ENCODE measurements at regions not wholly inside any gene's neighbourhood (a gene's known extent, or its start where the extent isn't known, plus 50 kb on each side); places are given as distances from the start of the nearest gene placed in this dataset.

DNA sequence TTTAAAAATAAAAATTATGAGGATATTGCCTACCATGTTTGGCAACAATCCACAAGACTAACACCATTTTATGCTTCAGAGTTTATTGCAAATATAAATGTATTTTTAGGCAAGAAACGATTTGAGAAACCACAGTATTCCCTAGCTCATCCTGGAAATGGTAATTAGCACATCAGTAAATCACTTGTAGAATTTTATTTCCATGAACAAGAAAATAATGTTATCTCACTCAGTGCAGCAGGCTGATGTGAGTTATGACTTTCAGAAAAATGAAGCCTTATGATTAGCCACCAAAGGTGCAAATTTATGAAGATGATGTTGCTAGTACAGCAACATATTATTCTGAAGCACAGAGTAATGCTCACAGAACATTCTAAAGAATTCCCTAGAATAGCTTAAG lies 127.7 kb upstream of the GJE1 start:
- Histone ChIP-seq H3K27ac (ENCODE audit: low read length) (no peak overlapping the region), H3K4me3 (ENCODE audit: low read length) (no peak overlapping the region), H3K9me3 (ENCODE audit: control insufficient read depth, insufficient read depth, low read length) (no peaks in the 10 kb centered on the region), H3K27me3 (ENCODE audit: control insufficient read depth, insufficient read depth, low read length) (no peaks in the 10 kb centered on the region), H3K36me3 (ENCODE audit: control insufficient read depth, insufficient read depth, low read length) (no peaks in the 10 kb centered on the region), H3K4me1 (ENCODE audit: control insufficient read depth, insufficient read depth, low read length) (no peaks in the 10 kb centered on the region)
- no peak for DNase-seq (ENCODE audit: low read depth, low spot score)
- no CpG with 5 or more reads among the region's 1 CpG for WGBS (ENCODE audit: insufficient coverage, insufficient read length)

GRCh38 chr6:142002825-142003405 lies 129.8 kb upstream of the GJE1 start:
- no peak for DNase-seq (ENCODE audit: low read depth, low spot score)
- no CpG with 5 or more reads among the region's 9 CpGs for WGBS (ENCODE audit: insufficient coverage, insufficient read length)
- no peaks in the 10 kb centered on the region for H3K36me3 ChIP-seq (ENCODE audit: control insufficient read depth, insufficient read depth, low read length)
- H3K9me3 ChIP-seq (ENCODE audit: control insufficient read depth, insufficient read depth, low read length), result no peaks in the 10 kb centered on the region
- no peaks in the 10 kb centered on the region for H3K4me1 ChIP-seq (ENCODE audit: control insufficient read depth, insufficient read depth, low read length)
- H3K4me3 ChIP-seq (ENCODE audit: low read length), result no peak overlapping the region
- H3K27ac ChIP-seq (ENCODE audit: low read length), result no peak overlapping the region
- H3K27me3 ChIP-seq (ENCODE audit: control insufficient read depth, insufficient read depth, low read length), result no peaks in the 10 kb centered on the region

DNA sequence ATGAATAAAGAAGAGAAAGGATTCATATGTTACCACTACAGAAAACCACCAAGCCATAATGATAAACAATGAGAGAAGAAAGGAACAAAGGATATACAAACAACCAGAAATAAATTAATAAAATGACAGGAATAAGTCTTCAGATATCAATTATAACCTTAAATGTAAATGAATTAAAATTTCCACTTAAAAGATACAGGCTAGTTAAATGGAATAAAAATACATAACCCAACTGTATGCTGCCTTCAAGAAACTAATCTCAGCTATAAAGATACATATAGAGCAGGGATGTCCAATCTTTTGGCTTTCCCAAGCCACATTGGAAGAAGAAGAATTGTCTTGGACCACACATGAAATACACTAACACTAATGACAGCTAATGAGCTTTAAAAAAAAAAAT lies 135.9 kb upstream of the GJE1 start:
- no peak overlapping the region for H3K4me3 ChIP-seq (ENCODE audit: low read length)
- H3K27ac ChIP-seq (ENCODE audit: low read length), result no peak overlapping the region
- no peak for DNase-seq (ENCODE audit: low read depth, low spot score)
- no peaks in the 10 kb centered on the region for H3K27me3 ChIP-seq (ENCODE audit: control insufficient read depth, insufficient read depth, low read length)
- no peaks in the 10 kb centered on the region for H3K9me3 ChIP-seq (ENCODE audit: control insufficient read depth, insufficient read depth, low read length)
- no peaks in the 10 kb centered on the region for H3K4me1 ChIP-seq (ENCODE audit: control insufficient read depth, insufficient read depth, low read length)
- no peaks in the 10 kb centered on the region for H3K36me3 ChIP-seq (ENCODE audit: control insufficient read depth, insufficient read depth, low read length)

DNA sequence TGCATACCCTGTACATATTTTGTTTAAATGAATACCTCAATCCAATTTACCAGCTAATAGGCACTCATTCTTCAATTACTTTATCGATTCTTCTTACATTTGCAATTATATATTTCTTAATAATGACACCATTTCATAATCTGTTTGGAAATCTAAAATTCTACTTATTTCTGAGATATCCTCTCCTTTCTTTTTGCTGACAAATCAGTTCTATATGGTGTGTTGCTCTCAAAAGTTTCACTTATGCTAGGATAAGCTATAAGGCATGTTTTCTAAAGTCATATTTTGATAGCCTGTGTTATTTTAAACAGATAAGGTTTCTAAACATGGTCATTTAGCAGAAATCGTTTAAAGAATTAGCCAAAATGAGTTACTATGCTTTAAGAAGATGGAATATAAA lies 140.6 kb upstream of the GJE1 start:
- no peaks in the 10 kb centered on the region for H3K9me3 ChIP-seq (ENCODE audit: control insufficient read depth, insufficient read depth, low read length)
- H3K27ac ChIP-seq (ENCODE audit: low read length), result no peak overlapping the region
- H3K4me3 ChIP-seq (ENCODE audit: low read length), result no peak overlapping the region
- WGBS (ENCODE audit: insufficient coverage, insufficient read length), result 100% methylated on average over 1 of the region's 2 CpGs
- H3K27me3 ChIP-seq (ENCODE audit: control insufficient read depth, insufficient read depth, low read length), result no peaks in the 10 kb centered on the region
- H3K36me3 ChIP-seq (ENCODE audit: control insufficient read depth, insufficient read depth, low read length), result no peaks in the 10 kb centered on the region
- peaks cover 2% of the 10 kb centered on the region; the same call in 1 of the 2 replicates for H3K4me1 ChIP-seq (ENCODE audit: control insufficient read depth, insufficient read depth, low read length)
- no peak for DNase-seq (ENCODE audit: low read depth, low spot score)

DNA sequence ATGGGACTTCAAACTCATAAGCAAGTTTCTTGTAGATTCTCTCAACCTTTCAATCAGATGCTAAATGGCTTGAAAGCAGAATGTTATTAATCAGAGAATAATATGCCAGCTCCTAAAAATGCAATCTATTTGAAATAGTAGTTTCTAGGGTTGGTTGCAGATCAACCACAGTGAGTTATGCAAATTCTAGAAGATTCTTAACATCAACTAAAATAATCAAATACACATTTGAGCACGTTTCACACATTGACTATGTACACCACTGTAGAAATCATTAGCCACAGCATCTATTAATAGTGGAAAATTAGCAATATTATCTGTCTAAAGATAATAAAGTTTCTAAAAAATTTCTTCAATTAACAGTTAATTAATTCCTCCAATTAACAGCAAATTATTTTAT lies 141.9 kb upstream of the GJE1 start:
- no CpG with 5 or more reads among the region's 1 CpG for WGBS (ENCODE audit: insufficient coverage, insufficient read length)
- Histone ChIP-seq H3K9me3 (ENCODE audit: control insufficient read depth, insufficient read depth, low read length) (no peaks in the 10 kb centered on the region), H3K27me3 (ENCODE audit: control insufficient read depth, insufficient read depth, low read length) (no peaks in the 10 kb centered on the region), H3K36me3 (ENCODE audit: control insufficient read depth, insufficient read depth, low read length) (no peaks in the 10 kb centered on the region), H3K4me1 (ENCODE audit: control insufficient read depth, insufficient read depth, low read length) (peaks cover 2% of the 10 kb centered on the region; the same call in 1 of the 2 replicates), H3K4me3 (ENCODE audit: low read length) (no peak overlapping the region), H3K27ac (ENCODE audit: low read length) (no peak overlapping the region)
- DNase-seq (ENCODE audit: low read depth, low spot score), result no peak

DNA sequence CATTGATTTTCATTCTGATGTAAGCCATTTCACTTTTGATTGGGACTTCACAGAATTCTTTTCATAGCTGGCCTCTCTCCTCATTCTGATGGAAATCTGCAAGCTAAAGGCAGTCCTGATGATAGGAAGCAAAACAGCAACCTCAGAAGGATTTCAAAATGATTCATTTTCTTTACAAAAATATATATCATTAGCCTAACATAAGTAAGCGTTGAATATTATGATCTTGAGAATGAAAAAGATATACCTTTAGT lies 143.1 kb upstream of the GJE1 start:
- peaks cover 2% of the 10 kb centered on the region; the same call in 1 of the 2 replicates for H3K4me1 ChIP-seq (ENCODE audit: control insufficient read depth, insufficient read depth, low read length)
- no CpG with 5 or more reads among the region's 1 CpG for WGBS (ENCODE audit: insufficient coverage, insufficient read length)
- H3K27me3 ChIP-seq (ENCODE audit: control insufficient read depth, insufficient read depth, low read length), result no peaks in the 10 kb centered on the region
- no peaks in the 10 kb centered on the region for H3K9me3 ChIP-seq (ENCODE audit: control insufficient read depth, insufficient read depth, low read length)
- no peak overlapping the region for H3K4me3 ChIP-seq (ENCODE audit: low read length)
- H3K36me3 ChIP-seq (ENCODE audit: control insufficient read depth, insufficient read depth, low read length), result no peaks in the 10 kb centered on the region
- DNase-seq (ENCODE audit: low read depth, low spot score), result no peak
- H3K27ac ChIP-seq (ENCODE audit: low read length), result no peak overlapping the region

DNA sequence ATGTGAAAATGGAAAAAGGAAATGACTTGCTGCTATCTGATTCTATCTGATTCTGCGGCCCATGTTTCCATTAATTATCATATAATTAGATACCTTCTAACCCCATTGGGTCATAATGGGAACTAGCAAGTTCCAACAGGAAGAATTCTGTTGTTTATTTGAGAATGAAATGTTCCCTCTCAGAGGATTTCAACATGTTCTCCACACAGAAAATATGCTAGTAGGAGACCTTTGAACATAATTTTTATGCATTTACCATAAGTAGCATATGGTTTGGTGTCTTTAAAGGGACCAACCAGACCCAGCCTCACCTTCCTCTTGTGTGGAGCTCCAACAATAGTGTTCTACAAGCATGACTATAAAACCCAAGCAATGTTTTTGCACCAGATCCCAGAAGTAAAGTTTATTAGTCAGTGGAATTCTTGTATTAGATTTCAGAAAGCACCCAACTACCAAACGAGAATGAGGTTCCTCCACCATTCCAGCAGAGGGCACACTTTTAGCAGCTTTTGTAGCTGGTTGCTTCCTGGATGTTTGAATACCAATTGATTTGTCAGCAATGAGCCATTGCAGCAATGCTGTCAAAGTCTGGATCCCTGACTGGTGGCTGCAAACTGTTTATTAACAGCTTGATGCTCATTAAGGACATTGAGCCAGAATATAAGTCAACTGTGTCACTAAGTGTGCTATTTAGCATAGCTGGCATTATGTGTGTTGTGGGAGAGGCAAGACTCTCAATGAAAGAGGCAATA lies 143.6 kb upstream of the GJE1 start:
- Histone ChIP-seq H3K4me1 (ENCODE audit: control insufficient read depth, insufficient read depth, low read length) (peaks cover 2% of the 10 kb centered on the region; the same call in 1 of the 2 replicates), H3K27me3 (ENCODE audit: control insufficient read depth, insufficient read depth, low read length) (no peaks in the 10 kb centered on the region), H3K36me3 (ENCODE audit: control insufficient read depth, insufficient read depth, low read length) (no peaks in the 10 kb centered on the region), H3K4me3 (ENCODE audit: low read length) (no peak overlapping the region), H3K9me3 (ENCODE audit: control insufficient read depth, insufficient read depth, low read length) (no peaks in the 10 kb centered on the region), H3K27ac (ENCODE audit: low read length) (no peak overlapping the region)
- WGBS (ENCODE audit: insufficient coverage, insufficient read length), result no CpG with 5 or more reads among the region's 2 CpGs
- DNase-seq (ENCODE audit: low read depth, low spot score), result peak; percentile 63

- Histone ChIP-seq H3K36me3 (ENCODE audit: control insufficient read depth, insufficient read depth, low read length) (no peaks in the 10 kb centered on the region), H3K9me3 (ENCODE audit: control insufficient read depth, insufficient read depth, low read length) (no peaks in the 10 kb centered on the region), H3K27me3 (ENCODE audit: control insufficient read depth, insufficient read depth, low read length) (no peaks in the 10 kb centered on the region), H3K4me1 (ENCODE audit: control insufficient read depth, insufficient read depth, low read length) (peaks cover 2% of the 10 kb centered on the region; the same call in 1 of the 2 replicates), H3K27ac (ENCODE audit: low read length) (no peak overlapping the region), H3K4me3 (ENCODE audit: low read length) (no peak overlapping the region)
- WGBS (ENCODE audit: insufficient coverage, insufficient read length), result no CpG with 5 or more reads among the region's 2 CpGs
- DNase-seq (ENCODE audit: low read depth, low spot score), result no peak
These were observed 144.4 kb upstream of the GJE1 start for GRCh38 chr6:141988327-141988726.

GRCh38 chr6:141986457-141986856 lies 146.3 kb upstream of the GJE1 start:
- H3K4me3 ChIP-seq (ENCODE audit: low read length), result no peak overlapping the region
- H3K27ac ChIP-seq (ENCODE audit: low read length), result no peak overlapping the region
- WGBS (ENCODE audit: insufficient coverage, insufficient read length), result no CpG with 5 or more reads among the region's 4 CpGs
- no peaks in the 10 kb centered on the region for H3K36me3 ChIP-seq (ENCODE audit: control insufficient read depth, insufficient read depth, low read length)
- H3K9me3 ChIP-seq (ENCODE audit: control insufficient read depth, insufficient read depth, low read length), result no peaks in the 10 kb centered on the region
- peaks cover 2% of the 10 kb centered on the region; the same call in 1 of the 2 replicates for H3K4me1 ChIP-seq (ENCODE audit: control insufficient read depth, insufficient read depth, low read length)
- DNase-seq (ENCODE audit: low read depth, low spot score), result no peak
- no peaks in the 10 kb centered on the region for H3K27me3 ChIP-seq (ENCODE audit: control insufficient read depth, insufficient read depth, low read length)

DNA sequence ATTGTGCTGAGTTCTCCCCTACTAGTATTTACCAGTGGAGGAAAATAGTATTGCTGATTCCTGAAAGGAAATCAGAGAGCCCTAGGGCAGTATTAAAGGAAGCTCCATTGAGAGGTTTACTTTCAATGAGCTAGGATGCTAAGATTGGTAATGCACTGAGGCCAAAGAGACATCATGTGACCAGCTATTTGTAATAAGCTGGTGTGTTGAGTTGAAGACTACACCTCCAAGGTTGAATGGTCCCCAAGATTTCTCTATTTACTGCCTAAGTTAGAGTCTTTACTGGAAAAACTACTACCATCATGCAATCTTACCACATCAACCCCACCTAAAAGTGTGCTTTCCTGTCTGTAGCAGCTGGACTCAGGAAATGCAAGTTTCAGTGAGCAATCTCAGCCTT lies 151.5 kb upstream of the GJE1 start:
- H3K4me3 ChIP-seq (ENCODE audit: low read length), result no peak overlapping the region
- H3K4me1 ChIP-seq (ENCODE audit: control insufficient read depth, insufficient read depth, low read length), result no peaks in the 10 kb centered on the region
- DNase-seq (ENCODE audit: low read depth, low spot score), result no peak
- no peaks in the 10 kb centered on the region for H3K9me3 ChIP-seq (ENCODE audit: control insufficient read depth, insufficient read depth, low read length)
- H3K27ac ChIP-seq (ENCODE audit: low read length), result no peak overlapping the region
- no peaks in the 10 kb centered on the region for H3K36me3 ChIP-seq (ENCODE audit: control insufficient read depth, insufficient read depth, low read length)
- no peaks in the 10 kb centered on the region for H3K27me3 ChIP-seq (ENCODE audit: control insufficient read depth, insufficient read depth, low read length)

DNA sequence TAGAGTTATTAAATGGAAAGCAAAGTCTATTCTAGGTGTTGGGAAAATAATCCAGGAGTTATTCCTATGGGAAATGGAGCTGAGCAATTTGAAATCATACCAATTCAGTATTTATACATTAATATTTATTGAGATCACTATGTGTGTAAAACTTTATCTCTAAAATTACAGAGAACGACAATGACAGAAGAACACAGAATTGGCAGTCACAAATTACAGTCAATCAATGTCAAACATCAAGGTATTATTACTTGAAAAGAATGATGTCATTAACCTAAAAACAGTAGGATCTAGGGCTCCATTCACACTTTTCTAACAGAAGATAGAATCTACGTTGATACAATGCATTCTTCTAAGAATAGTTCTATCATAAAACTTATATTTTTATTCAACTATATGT lies 154.9 kb upstream of the GJE1 start:
- Histone ChIP-seq H3K9me3 (ENCODE audit: control insufficient read depth, insufficient read depth, low read length) (no peaks in the 10 kb centered on the region), H3K36me3 (ENCODE audit: control insufficient read depth, insufficient read depth, low read length) (no peaks in the 10 kb centered on the region), H3K4me1 (ENCODE audit: control insufficient read depth, insufficient read depth, low read length) (no peaks in the 10 kb centered on the region), H3K27me3 (ENCODE audit: control insufficient read depth, insufficient read depth, low read length) (no peaks in the 10 kb centered on the region), H3K4me3 (ENCODE audit: low read length) (no peak overlapping the region), H3K27ac (ENCODE audit: low read length) (no peak overlapping the region)
- no peak for DNase-seq (ENCODE audit: low read depth, low spot score)
- WGBS (ENCODE audit: insufficient coverage, insufficient read length), result no CpG with 5 or more reads among the region's 2 CpGs

Measured in iPS DF 6.9 (cell line).